ENCODE measurements at regions not wholly inside any gene's neighbourhood (a gene's known extent, or its start where the extent isn't known, plus 50 kb on each side); places are given as distances from the start of the nearest gene placed in this dataset.

- DNase-seq (ENCODE audit: extremely low read depth, low read depth) = no peak
- no peak for TF ChIP-seq CTCF (IDR thresholded peaks at IDR 0.05; ENCODE audit: low read depth, low read length)
These were observed 145.8 kb downstream of the DNAJB6 start for GRCh38 chr7:157482517-157483087.

- no peak for DNase-seq (ENCODE audit: extremely low read depth, low read depth)
- no peak for TF ChIP-seq CTCF (IDR thresholded peaks at IDR 0.05; ENCODE audit: low read depth, low read length)
These were observed 146.7 kb downstream of the DNAJB6 start for GRCh38 chr7:157483515-157483914.

GRCh38 chr7:157483971-157484410 lies 147.2 kb downstream of the DNAJB6 start:
- TF ChIP-seq CTCF (IDR thresholded peaks at IDR 0.05; ENCODE audit: low read depth, low read length) = no peak
- DNase-seq (ENCODE audit: extremely low read depth, low read depth) = no peak

GRCh38 chr7:157484411-157485081 lies 147.7 kb downstream of the DNAJB6 start:
- DNase-seq (ENCODE audit: extremely low read depth, low read depth) = no peak
- no peak for TF ChIP-seq CTCF (IDR thresholded peaks at IDR 0.05; ENCODE audit: low read depth, low read length)

- no peak for TF ChIP-seq CTCF (IDR thresholded peaks at IDR 0.05; ENCODE audit: low read depth, low read length)
- no peak for DNase-seq (ENCODE audit: extremely low read depth, low read depth)
These were observed 148.6 kb downstream of the DNAJB6 start for GRCh38 chr7:157485361-157485831.

GRCh38 chr7:157486007-157486755 lies 149.4 kb downstream of the DNAJB6 start:
- no peak for DNase-seq (ENCODE audit: extremely low read depth, low read depth)
- TF ChIP-seq CTCF (IDR thresholded peaks at IDR 0.05; ENCODE audit: low read depth, low read length) = no peak
